HG02642 (cell line): ENCODE measurements at regions not wholly inside any gene's neighbourhood (a gene's known extent, or its start where the extent isn't known, plus 50 kb on each side); places are given as distances from the start of the nearest gene placed in this dataset.

ENCODE experiments used
- ATAC-seq: cut with Tn5 transposase; IDR thresholded peaks from one replicate; pipeline ENCODE4 v1.9.1; 2021; ENCODE audit warnings: mild to moderate bottlenecking; ENCODE audit not compliant: unreplicated experiment, poor library complexity

DNA sequence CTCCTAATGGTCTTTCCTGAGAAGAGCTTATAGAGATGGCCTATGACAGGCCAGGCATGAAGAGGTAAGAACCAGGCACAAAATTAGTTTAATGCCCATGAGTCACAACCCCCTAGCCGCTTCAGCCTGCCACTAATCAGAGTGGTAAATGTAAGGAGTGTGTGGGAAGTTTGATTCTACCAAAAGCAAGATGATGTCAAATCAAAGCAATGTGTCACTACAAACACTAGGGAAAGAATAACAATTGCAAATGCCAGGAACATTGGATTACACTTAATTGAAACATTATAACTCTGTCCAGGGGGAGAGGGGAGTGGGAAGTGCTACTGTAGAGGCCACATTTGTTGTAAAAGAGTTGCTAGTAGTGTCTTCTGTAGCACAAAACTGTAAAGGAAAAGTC lies 596.6 kb upstream of the AGTR1 start:
- no peak for ATAC-seq

DNA sequence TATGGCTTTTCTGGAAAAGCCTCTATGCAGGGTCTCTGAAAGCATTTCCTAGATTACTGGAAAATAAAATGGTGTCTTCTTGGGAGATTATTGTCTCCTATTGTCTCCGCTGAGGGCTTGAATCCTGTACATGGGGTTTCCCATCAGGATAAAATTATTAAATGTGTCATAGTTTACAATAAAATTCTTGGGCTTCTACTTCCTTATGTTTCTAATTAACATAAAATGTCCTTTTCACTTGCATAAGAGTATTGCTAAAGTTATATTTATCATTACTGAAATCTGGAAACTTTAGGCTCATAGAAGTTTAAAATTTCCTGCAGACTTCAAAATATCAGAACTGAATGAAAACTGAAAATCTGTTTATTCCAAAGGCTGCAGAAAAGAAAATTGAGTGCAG lies 595.5 kb upstream of the AGTR1 start:
- no peak for ATAC-seq

DNA sequence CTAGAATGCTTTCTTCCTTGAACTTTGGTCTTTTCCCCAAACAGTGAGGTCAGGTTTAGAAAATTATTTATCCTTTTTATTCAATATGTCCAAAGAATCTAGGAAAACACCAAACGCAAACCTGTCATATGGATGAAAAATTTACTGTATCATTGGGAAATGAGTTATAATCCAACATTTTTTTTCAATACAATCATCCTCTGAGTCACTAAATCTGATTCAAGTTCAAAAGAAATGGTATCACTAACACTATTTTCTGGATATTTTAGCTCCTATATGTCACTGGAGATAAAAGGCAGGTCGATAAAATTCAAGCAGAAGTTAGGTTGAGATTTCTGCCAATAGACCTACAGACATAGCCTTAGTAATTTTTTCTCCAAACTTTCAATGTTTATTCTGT lies 591.6 kb upstream of the AGTR1 start:
- ATAC-seq: no peak

DNA sequence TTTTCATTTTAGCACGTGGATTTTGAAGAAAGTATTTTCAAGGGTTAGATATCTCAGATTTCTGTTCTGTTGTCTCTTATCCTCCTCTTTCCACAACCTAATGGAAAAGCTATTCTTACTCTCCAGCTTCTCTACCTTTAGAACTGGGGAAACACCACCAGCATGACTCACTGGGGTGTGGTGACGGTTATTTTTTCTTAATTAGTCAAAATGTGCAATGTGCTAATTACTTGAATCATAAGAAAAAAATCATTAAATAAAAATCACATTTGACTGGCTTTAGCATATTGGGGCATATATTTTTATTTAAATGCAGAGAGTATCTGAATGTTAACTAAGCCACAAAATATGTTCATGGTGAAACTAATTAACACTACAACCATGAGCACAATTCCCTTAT lies 570.7 kb upstream of the AGTR1 start:
- no peak for ATAC-seq

GRCh38 chr3:148128136-148128535 lies 569.6 kb upstream of the AGTR1 start:
- no peak for ATAC-seq

- no peak for ATAC-seq
Measured at GRCh38 chr3:148131990-148132638, 565.6 kb upstream of the AGTR1 start.

DNA sequence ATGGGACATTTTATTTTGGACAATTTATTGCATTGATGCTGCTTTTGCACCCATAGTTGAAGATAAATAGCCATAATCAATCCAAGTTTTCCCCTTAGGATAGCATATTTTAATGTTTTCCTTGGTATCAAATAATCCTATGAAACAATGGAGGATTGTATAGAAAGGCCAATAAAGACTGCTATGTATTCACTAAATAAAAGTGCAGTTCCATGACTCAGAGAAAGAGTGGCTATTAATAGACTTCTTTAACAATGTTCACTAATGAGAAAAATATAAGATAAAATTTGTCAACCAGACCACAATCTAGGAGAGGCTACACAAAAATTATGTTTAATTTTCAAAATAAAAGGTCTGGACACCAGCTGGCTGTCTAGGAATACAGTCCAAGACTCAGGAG lies 560.9 kb upstream of the AGTR1 start:
- ATAC-seq: no peak

DNA sequence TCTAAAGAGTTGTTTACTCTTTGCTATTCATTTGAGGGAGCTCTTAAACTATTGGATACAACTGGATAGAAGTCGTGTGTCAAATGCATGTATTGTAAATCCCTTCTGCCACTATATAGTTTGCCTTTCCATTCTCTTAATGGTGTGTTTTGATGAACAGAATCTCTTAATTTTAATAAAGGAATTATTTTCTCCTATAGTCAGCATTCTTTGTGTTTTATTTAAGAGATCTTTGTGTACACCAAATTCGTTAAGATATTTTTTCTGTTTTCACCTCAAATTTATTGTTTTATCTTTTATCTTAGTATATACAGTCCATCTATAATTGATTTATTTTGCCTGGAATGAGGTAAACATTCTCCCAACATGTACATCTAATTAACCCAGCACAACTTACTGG lies 551.5 kb upstream of the AGTR1 start:
- ATAC-seq: no peak

- ATAC-seq: no peak
Measured at GRCh38 chr3:148146947-148147826, 550.5 kb upstream of the AGTR1 start.

GRCh38 chr3:148147903-148148302 lies 549.8 kb upstream of the AGTR1 start:
- no peak for ATAC-seq

DNA sequence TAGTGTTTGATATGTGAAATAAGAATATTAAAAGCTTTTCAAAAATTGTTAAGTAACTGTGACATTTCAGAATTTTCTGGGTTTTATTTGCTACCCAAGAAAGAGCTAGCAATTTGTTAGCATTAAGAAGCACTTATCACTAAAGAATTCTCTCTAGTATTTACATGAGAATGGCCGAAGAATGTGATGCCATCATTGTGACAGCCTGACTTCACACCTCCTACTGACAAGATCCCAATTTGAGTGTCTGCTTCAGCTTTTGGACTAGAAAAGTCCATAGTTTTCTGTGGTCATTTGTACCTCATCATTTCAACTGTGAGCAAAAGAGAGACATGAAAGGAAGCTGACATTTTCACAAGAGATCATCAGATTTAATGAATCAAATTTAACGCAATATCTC lies 548.1 kb upstream of the AGTR1 start:
- no peak for ATAC-seq

- no peak for ATAC-seq
Measured at GRCh38 chr3:148150141-148150540, 547.6 kb upstream of the AGTR1 start.

GRCh38 chr3:148158210-148158609 lies 539.5 kb upstream of the AGTR1 start:
- no peak for ATAC-seq

DNA sequence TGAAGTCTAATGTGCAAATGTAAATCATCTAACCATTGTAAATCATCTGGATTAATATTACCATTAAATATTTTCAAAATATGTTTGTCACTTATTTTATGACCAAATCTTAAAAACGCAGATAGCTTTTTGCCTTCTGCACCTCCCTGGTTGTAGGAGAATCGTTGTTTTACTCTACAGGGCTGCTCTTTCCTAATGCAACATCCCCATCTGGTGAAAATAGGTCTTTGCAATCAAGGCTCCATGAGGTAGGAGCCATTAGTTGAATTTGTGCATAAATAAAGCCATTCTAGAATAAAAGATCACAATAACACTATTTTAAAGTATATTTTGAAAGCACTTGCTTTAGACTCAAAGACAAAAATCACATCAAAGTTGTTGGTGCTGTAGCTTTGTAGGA lies 535.6 kb upstream of the AGTR1 start:
- ATAC-seq: no peak

- no peak for ATAC-seq
Measured at GRCh38 chr3:148168347-148168746, 529.4 kb upstream of the AGTR1 start.

DNA sequence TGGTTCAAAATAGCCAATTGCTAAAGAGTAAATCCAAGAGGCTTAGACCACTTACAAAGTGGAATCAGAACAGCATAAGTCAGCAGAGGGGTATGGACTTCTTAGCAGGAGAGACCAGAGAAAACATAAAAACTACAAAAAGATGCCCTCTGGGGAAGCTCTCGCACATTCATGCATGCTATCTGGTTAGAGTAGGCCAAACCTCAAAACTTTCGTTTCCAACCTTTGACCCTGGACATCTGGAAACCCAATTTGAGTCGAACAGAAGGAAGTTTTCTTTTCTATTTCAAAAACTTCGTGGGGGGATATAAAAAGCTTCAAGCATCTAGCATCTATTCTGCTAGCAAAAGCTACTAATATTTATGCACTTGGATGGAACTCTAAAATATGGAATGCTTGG lies 523.9 kb upstream of the AGTR1 start:
- no peak for ATAC-seq

GRCh38 chr3:148175214-148175613 lies 522.5 kb upstream of the AGTR1 start:
- ATAC-seq: no peak

DNA sequence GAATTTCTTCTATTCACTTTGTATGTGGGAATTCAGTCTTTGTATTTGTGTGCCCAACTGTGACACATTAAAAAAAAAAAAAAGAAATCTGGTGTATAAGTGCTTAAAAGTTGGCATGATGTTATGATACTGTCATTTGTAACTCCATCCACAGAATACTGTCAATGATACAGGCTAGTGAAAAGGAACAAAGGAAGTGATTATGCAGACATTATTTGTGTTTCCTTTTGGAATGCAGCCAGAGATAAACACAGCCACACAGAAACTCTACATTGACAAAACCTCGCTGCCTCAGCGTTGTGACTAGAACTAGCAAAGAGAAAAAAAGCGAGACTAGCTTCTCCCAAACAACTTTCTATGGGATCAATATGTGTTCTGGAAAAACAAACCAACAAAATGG lies 519.2 kb upstream of the AGTR1 start:
- ATAC-seq: no peak

GRCh38 chr3:148184798-148185197 lies 512.9 kb upstream of the AGTR1 start:
- no peak for ATAC-seq

GRCh38 chr3:148186881-148187280 lies 510.8 kb upstream of the AGTR1 start:
- ATAC-seq: no peak

GRCh38 chr3:148187296-148187695 lies 510.4 kb upstream of the AGTR1 start:
- no peak for ATAC-seq

- no peak for ATAC-seq
Measured at GRCh38 chr3:148190441-148190990, 507.2 kb upstream of the AGTR1 start.
